22Rv1 (cell line): ENCODE measurements at regions not wholly inside any gene's neighbourhood (a gene's known extent, or its start where the extent isn't known, plus 50 kb on each side); places are given as distances from the start of the nearest gene placed in this dataset.

ENCODE experiments used
- CTCF ChIP-seq: fragments of 450-650 bp; IDR thresholded peaks from 2 replicates; pipeline ENCODE4 v1.5.1; 2017; ENCODE audit warnings: mild to moderate bottlenecking
- ZFX ChIP-seq: fragments of 450-650 bp; IDR thresholded peaks from 2 replicates; pipeline ENCODE4 v1.6.1; 2017; ENCODE audit warnings: antibody characterized with exemption, borderline replicate concordance

GRCh38 chr1:239812580-239812979 is 279.1 kb upstream of the FMN2 start:
- TF ChIP-seq CTCF, result no peak
- no peak for TF ChIP-seq ZFX
